Lung (tissue), 11 donors: ENCODE measurements at regions not wholly inside any gene's neighbourhood (a gene's known extent, or its start where the extent isn't known, plus 50 kb on each side); places are given as distances from the start of the nearest gene placed in this dataset.
A peak's percentile ranks its signal among the peaks of the same experiment; 100 is the strongest.

Source experiments
- ATAC-seq: fragments of 200-7000 bp; cut with Tn5 transposase; one replicate; pipeline ENCODE4 v1.9.1; 2020; ENCODE audit warnings: moderate number of reproducible peaks; ENCODE audit not compliant: insufficient read depth, low FRiP score
- DNase-seq, 3 donors: peaks; one replicate each; pipeline ENCODE4 v3.0.0-alpha.2; 2013 to 2017
- H3K27ac ChIP-seq, 2 donors: one replicate each; pipeline ENCODE4 v1.5.1; 2013; ENCODE audit warnings: mild to moderate bottlenecking in 2 of 2, moderate library complexity in 2 of 2, control low read depth in 1 of 2, inconsistent platforms in 1 of 2, low read depth in 1 of 2, low read length in 1 of 2
- H3K27me3 ChIP-seq, 3 donors: one replicate each; pipeline ENCODE4 v1.5.1; 2013; ENCODE audit warnings: low read length in 2 of 3; ENCODE audit not compliant: control insufficient read depth in 3 of 3, insufficient read depth in 3 of 3
- H3K36me3 ChIP-seq, 4 donors: one replicate each; pipeline ENCODE4 v1.5.1; 2013; ENCODE audit warnings: low read length in 4 of 4, mild to moderate bottlenecking in 1 of 4, moderate library complexity in 1 of 4; ENCODE audit not compliant: control insufficient read depth in 4 of 4, insufficient read depth in 4 of 4
- H3K4me1 ChIP-seq, 5 donors: one replicate each; pipeline ENCODE4 v1.5.1; 2013; ENCODE audit warnings: low read length in 5 of 5, mild to moderate bottlenecking in 2 of 5, moderate library complexity in 1 of 5; ENCODE audit not compliant: control insufficient read depth in 5 of 5, insufficient read depth in 5 of 5
- H3K4me3 ChIP-seq: one replicate; pipeline ENCODE4 v1.5.1; 2013; ENCODE audit warnings: mild to moderate bottlenecking, control low read depth, moderate library complexity
- H3K9ac ChIP-seq, 2 donors: one replicate each; pipeline ENCODE4 v1.5.1; 2013; ENCODE audit warnings: low read length in 2 of 2, control low read depth in 1 of 2; ENCODE audit not compliant: insufficient read depth in 1 of 2
- H3K9me3 ChIP-seq, 4 donors: one replicate each; pipeline ENCODE4 v1.5.1; 2013; ENCODE audit warnings: low read length in 3 of 4, mild to moderate bottlenecking in 1 of 4, moderate library complexity in 1 of 4; ENCODE audit not compliant: control insufficient read depth in 4 of 4, insufficient read depth in 3 of 4
- WGBS, 2 donors: extraction: QIAGEN DNeasy Blood & Tissue Kit; methylation state at CpG; one replicate each; pipeline ENCODE4 v1.1.7; 2013; 5-methylcytosine and 5-hydroxymethylcytosine counted together
- TF ChIP-seq, protein P1 (sequence below): IDR thresholded peaks from 2 replicates; pipeline ENCODE4 v1.5.1; 2012; ENCODE audit warnings: mild to moderate bottlenecking; ENCODE audit errors: control extremely low read depth, extremely low read depth
- donor health status: control.
- donor health status: control.
- donor health status: Bipolar disorder and iron deficiency.
- donor health status: healthy.
- donor health status: DM: yes; HTN: yes; CAD: no.

DNA sequence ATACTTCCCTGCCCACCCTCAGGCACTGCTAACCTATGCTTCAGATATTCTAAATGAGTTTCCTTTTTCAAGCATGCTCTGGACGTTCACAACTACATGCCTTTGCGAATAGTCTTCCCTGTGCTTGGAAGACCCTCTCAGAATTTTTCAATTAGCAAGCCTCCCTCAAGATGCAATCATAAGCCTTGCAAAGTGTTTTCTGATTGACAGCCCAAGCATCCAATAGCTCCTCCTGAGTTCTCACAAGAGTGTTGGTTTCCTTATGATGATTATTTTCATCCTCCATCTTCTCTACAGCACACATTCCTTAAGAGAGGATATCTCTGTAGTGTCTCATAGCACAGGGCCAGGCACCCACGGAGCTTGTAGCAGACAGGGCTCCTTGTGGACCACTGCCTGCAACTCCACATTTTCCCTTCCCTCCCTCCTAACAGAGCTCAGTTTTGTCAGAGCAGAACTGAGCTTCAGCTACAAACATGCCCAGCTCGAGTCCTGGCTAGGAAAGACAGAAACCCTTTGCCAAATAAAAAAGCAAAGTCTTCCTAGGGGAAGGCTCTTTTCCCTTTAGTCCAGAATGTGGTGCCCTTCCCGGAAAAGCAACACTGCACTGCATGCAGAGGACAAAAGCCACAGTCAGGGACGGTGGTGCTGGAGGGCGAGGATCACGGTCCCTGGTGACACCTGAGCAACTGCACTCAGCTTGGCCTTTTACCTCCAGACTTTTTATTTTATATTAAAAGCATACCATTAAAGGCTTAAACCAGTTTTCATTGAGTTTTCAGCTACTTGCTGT is 819.8 kb upstream of the ID2 start:
- no peak overlapping the region for H3K9ac ChIP-seq
- H3K36me3 ChIP-seq, result no peaks in the 10 kb centered on the region
- DNase-seq (peak in 1 of 3 donors; percentile 8), ATAC-seq (no peak)
- H3K9me3 ChIP-seq, result peaks cover 0 to 4% (median 0%) of the 10 kb centered on the region in 4 donors
- H3K27me3 ChIP-seq, result no peaks in the 10 kb centered on the region
- WGBS, 2 donors, result 88 to 95% methylated on average over 8 of the region's 8 CpGs
- no peak overlapping the region for H3K4me3 ChIP-seq
- TF ChIP-seq, protein P1, sequence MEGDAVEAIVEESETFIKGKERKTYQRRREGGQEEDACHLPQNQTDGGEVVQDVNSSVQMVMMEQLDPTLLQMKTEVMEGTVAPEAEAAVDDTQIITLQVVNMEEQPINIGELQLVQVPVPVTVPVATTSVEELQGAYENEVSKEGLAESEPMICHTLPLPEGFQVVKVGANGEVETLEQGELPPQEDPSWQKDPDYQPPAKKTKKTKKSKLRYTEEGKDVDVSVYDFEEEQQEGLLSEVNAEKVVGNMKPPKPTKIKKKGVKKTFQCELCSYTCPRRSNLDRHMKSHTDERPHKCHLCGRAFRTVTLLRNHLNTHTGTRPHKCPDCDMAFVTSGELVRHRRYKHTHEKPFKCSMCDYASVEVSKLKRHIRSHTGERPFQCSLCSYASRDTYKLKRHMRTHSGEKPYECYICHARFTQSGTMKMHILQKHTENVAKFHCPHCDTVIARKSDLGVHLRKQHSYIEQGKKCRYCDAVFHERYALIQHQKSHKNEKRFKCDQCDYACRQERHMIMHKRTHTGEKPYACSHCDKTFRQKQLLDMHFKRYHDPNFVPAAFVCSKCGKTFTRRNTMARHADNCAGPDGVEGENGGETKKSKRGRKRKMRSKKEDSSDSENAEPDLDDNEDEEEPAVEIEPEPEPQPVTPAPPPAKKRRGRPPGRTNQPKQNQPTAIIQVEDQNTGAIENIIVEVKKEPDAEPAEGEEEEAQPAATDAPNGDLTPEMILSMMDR, result no peak
- H3K27ac ChIP-seq, result no peak overlapping the region
- peaks cover 0 to 6% (median 0%) of the 10 kb centered on the region in 5 donors for H3K4me1 ChIP-seq

DNA sequence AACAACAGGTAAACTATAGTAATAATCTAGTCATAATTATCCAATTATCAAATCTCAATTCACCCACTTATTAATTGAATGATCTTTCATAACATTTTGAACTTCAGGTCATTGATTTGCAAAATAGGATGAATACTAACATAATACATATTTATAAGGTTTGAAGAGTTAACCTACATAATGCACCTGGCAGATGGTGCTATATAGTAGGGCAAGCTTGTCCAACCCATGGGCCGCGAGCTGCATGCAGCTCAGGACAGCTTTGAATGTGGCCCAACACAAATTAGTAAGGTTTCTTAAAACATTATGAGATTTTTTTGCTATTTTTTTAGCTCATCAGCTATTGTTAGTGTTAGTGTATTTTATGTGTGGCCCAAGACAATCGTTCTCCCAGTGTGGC is 815.8 kb upstream of the ID2 start:
- no peak for ATAC-seq
- no peaks in the 10 kb centered on the region for H3K27me3 ChIP-seq
- TF ChIP-seq, protein P1, result no peak
- no peaks in the 10 kb centered on the region for H3K36me3 ChIP-seq
- 90% methylated on average over 3 of the region's 3 CpGs for WGBS, 2 donors
- DNase-seq, result no peak
- H3K9ac ChIP-seq, result no peak overlapping the region
- H3K4me3 ChIP-seq, result no peak overlapping the region
- no peak overlapping the region for H3K27ac ChIP-seq
- H3K4me1 ChIP-seq, result no peaks in the 10 kb centered on the region
- H3K9me3 ChIP-seq, result peaks cover 0 to 2% (median 0%) of the 10 kb centered on the region in 4 donors

DNA sequence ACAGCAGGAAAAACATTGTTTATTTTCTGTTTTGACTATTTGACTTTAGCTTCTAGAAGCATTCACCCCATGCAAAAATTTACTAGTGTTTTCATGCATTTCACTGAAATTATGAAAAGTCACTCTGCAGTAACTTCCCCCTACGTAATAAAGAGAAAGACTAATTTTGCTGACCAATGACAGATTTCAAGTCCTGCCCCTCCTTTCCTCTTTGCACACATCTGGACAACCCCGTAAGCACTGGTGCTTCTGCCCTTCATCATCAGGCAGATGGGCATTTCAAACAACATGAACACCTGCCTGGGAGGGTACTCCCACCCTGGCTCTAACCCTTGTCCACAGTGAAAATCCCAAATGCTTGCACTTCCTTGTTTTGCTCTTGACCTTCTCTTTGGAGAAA is 815.0 kb upstream of the ID2 start:
- WGBS, 2 donors, result 38 to 64% methylated on average over 2 of the region's 2 CpGs
- DNase-seq (no peak), ATAC-seq (no peak)
- H3K36me3 ChIP-seq, result no peaks in the 10 kb centered on the region
- H3K4me1 ChIP-seq, result no peaks in the 10 kb centered on the region
- H3K27me3 ChIP-seq, result no peaks in the 10 kb centered on the region
- no peak overlapping the region for H3K9ac ChIP-seq
- peaks cover 0 to 2% (median 0%) of the 10 kb centered on the region in 4 donors for H3K9me3 ChIP-seq
- no peak overlapping the region for H3K4me3 ChIP-seq
- TF ChIP-seq, protein P1, result no peak
- no peak overlapping the region for H3K27ac ChIP-seq
